ENCODE measurements at regions not wholly inside any gene's neighbourhood (a gene's known extent, or its start where the extent isn't known, plus 50 kb on each side); places are given as distances from the start of the nearest gene placed in this dataset.

DNA sequence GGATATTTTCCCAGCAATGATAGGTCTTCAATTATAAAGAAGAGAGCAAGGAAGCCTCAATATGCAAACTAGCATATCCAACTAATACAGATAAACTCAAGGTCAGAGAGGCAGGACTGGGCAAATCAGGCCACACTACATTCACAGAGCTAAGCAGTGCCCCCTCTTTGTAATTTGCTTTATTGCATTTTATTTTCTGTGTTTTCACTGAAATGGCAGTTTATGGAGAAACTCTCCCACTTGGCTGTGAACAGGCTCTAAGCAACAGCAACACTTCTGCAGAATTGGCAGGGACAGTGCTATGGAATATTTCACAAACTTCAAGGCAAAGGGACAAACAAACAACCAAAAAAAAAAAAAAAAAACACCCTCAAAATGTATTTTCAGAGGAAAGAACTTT lies 93.4 kb upstream of the SOD1 start:
- DNase-seq (ENCODE audit: low spot score), result no peak

DNA sequence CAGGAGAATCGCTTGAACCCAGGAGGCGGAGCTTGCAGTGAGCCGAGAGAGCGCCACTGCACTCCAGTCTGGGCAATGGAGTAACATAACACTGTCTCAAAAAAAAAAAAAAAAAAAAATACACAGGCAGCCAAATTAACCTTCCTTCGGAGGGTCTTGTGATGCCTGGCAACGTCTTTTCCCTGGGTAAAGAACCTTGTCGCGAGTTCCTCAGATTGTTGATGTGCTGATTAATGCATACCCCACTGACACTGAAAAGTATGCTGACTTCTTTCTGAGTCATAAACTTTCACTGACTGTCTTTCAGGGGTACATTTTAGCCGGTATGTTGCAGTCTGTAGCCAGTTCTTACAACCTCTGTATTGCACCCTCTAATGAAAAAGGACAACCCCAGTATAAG lies 95.1 kb upstream of the SOD1 start:
- no peak for DNase-seq (ENCODE audit: low spot score)

DNA sequence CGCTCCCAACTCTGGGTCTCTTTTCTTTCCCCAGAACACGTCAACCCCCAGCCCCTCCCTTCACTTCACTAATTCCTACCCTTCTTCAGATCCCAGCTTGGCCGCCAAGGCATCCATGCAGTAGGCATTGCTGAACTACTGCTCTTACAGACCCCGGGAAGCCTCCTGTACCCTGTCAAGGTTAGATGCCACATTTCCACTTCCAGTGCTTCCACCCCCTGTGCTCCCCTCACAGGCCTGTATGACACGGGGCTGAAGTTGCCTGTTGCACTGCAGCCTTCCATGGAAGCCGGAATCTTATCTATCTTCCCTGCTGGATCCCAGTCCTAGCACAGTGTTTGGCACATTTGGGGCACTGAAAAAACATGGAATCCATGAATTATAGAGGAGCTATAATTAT lies 99.0 kb upstream of the SOD1 start:
- no peak for DNase-seq (ENCODE audit: low spot score)

DNA sequence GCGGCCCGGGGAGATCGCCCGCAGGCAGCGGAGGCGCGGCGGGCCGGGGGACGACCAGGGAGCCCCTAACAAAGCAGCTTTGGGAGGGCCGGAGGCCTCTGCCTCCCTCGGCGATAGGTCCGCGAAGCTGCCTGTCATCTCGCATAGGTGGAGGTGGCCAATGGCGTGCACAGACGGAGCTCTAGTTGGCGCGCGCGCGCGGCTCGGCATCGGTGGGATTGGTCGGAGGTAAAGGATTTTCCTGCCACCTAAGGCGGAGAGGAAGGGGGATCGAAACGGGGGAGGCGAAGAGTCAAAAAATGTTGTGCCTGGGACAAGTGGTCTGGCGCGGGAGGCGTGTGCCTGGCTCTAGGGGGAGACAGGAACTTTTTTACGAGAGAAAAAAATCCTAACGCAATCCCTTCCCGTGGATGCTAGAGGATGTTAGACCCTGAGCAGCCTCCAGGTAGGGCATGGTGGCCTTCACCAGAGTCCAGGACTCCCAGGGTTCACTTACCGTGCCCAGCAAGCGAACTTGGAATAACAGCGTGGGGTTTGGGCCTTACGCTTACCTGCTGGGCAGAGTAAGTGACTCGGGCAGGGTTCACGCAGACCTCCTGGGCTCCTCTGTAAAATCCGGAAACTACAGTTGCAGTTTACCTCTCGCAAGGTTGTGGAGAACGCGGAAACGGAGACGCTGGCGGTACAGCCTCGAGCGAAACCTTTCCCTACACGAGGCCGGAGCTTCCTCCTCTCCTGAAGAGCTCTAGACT lies 99.9 kb upstream of the SOD1 start:
- peak; percentile 99 for DNase-seq (ENCODE audit: low spot score)

DNA sequence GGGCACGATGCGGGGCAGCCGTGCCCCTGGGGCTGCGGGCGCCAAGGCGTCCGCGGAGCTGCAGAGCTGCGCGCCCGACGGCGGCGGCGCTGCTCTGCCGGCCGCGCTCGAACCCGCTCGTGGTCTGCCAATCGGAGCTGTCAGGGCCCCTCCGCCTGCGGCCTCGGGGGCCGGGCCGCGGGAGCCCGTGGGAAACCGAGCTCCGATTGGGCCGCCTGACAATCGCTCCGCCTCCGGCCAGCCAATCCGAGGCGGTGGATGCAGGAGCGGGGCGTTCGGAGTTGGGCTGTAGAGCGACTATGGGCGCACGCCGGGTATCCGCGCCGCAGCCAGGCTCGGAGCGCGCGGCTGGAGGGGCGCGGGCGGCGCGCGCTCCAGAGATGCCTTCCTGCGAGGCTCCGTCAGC lies 100.5 kb upstream of the SOD1 start:
- peak; percentile 98 for DNase-seq (ENCODE audit: low spot score)

DNA sequence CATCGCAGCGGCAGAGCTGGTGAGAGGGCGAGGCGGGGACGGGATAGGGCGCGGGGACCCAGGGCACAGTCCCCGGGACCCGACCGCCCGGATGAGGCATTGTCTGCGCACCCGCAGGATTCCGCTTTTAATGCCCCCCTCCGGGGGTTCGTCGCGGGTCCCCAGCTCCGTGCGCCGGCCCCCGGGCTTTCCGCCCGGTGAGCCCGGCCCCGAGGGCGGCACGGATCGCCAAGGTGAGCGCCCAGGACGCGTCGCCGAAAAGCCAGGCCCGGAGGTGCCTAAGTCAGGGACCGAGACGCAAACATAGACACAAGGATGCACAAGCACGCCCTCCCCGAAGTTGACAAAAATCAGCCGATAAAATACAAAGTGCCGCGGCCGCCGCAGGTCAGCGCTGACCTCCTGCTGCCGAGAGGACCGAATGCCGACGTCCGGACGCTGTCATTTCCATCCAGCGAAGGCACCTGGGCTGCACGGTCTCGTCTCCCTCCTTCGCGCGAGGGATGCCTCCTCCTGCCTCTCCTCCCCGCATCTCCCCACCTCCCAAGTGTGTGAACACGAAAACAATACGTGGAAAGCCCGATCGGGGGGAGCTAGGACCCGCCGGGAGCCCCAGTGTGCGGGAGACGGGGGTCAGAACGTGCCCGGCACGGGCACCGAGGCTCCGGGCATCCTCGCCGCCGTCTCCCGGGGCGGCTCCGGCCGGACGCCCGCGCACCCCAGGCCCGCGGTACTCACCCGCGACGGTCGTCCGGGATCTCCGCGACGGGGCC lies 101.1 kb upstream of the SOD1 start:
- DNase-seq (ENCODE audit: low spot score), result peak; percentile 75

DNA sequence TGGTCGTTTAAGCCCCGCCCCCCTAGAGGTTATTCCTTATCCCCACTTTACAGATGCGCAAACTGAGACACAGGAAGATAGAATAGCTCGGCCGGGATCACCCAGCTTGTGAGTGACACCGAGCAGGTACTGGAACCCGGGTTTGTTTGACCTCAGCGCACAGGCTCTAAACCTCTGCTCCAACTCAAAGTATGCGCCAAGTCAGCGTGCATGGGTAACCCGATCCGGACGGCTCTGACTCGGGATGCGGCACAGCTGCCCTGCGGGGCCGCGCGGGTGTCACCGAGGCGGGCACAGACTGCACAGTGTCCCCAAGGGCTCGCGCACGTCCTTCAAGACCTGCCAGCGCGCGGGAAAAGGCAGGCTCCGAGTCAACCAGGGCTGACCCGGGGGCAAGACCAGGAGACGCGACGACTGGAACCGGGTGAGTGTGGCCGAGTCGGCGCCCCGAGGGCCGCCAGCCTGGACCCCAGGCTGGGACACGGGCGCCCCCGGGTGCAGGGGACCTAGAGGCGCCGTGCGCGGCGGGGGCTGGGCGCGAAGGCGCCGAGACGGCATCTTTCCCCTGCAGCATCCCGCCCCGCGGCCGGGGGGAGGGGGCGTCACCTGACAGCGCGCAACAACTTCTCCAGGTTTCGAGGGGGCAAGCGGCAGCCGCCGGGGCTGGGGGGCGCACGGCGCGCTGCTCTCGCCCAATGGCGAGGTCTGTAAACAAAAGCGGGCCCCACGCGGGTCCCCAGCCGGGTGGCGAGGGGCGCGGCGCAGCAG lies 101.9 kb upstream of the SOD1 start:
- DNase-seq (ENCODE audit: low spot score), result peak; percentile 77

DNA sequence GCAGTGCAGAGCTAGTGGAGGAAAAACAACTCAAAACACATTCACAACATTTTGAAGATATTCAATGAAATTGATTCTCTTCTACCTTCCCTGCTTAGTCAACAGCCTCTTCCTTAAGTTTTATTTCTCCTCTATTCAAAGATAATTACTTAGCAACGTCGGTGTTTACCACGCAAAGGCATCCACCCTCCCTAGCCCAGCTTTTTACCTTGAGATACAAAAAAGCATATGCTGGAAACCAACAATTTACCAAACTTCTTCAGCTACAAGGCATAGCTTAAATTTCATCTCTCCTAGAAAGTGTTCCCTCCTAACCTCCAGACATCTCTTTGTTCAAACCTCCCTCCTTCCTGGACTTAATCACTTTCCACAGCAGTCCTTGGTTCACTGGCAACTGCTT lies 102.8 kb upstream of the SOD1 start:
- no peak for DNase-seq (ENCODE audit: low spot score)

DNA sequence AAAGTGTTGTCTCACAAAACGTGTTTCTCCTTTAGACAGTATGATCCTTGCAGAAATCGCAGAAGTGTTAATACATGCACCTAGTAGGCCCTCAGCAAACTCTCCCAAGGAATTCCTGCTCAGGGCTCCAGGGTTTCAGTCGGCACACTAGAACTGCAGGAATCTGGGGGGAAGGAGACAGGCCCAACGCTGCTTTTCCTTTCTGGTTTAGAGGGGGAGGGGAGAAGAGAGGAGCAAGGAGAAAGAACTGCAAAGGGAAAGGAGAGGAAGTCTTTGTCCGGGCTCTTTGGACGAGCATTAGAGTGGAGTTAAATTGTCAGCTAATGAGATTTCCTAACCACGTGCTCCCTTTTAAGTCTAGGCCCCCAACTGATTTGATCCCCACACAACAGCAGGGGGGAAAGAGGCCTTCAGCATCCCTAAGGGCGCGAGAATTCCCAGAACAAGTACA lies 103.7 kb upstream of the SOD1 start:
- DNase-seq (ENCODE audit: low spot score), result peak; percentile 72

DNA sequence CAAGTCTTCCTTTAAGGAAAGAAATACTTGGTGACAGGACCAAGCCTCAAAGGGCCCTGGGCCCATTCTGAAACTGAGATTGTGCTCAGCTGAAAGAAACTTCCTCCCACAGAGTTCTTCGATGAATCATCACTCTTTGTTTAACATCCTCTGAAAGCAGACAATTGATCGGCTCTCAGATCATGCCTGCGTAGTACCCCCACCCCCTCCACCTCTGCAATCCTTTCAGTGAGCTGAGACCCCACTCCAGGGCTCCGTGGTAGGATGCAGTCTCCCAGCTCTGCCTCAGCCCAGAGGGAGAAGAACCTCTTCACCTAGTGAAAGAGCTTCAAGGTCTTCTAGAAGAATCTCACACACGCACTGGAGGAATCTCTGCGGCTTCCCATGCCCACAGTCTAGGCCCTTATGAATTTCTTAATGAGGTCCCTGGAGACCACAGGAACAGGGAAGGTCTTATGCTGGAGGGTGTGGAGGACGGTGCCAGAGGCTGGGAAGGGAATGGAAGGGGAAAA lies 104.9 kb upstream of the SOD1 start:
- peak; percentile 64 for DNase-seq (ENCODE audit: low spot score)

DNA sequence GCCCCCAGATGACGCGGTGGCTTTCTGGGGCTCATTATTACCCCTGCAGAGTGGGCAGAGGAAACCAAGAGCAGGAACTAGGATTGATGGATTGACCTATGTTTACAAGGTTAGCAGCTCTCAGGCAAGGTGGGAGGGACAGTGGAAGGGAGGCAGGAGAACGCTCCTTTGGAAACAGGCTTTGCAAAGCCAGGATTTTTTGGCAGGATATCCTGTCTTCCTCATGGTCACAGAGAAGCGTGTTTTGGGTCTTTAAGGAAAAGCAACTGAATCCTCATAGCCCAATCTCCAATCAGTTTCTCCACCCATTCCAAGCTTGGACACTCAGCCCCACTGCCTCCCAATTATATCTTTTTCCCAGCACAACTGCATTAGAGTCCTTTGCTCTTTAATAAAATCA lies 105.6 kb upstream of the SOD1 start:
- DNase-seq (ENCODE audit: low spot score), result no peak

DNA sequence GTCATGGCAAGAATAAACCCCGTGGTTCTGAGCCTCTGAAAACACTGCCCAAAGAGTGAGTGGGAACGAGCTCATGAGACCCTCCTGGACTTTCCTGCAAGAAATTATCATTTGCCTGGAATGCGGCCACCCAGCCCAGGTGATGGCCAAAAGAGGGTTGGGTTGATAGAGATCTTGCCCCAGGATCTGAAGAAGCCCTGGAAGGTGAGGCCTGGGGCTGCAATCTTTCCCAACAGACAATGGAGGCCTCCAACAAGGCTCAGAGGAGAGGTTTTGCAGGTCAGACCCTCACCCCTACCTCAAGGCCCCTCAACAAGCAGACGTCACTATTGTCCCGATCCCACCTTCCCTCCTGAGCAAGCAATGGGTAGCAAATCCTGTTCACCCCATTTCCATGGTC lies 106.0 kb upstream of the SOD1 start:
- DNase-seq (ENCODE audit: low spot score), result no peak

DNA sequence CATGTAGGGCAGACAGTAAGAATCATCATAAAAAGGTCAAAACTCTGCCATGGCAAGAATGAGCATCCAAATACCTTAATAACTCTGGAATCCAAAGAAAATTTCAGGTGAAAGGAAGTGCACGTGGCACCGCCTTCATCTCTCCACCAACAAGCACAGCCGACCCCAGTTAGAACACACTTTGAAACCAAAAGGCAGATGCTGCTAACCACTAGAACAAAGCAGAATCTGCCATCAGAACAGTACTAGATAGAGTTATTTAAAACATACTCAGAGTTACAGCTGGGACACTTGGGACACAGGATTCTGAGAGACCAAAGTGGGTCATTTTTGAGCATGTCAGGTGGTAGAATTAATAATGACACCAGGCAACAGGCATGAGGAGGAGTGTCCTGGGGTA lies 106.7 kb upstream of the SOD1 start:
- no peak for DNase-seq (ENCODE audit: low spot score)

DNA sequence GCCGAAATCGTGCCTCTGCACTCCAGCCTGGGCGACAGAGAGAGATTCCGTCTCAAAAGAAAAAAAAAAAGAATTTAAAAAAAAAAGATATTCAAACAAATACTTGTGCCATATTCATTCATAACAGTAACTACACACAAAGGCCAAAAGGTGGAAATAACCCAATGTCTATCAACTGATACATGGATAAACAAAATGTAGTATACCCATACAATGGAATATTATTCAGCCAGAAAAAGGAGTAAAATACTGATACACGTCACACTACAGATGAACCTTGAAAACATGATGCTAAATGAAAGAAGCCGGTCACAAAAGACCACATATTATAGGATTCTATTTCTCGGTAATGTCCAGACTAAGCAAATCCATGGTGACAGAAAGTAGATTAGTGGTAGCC lies 109.4 kb upstream of the SOD1 start:
- DNase-seq (ENCODE audit: low spot score), result no peak

DNA sequence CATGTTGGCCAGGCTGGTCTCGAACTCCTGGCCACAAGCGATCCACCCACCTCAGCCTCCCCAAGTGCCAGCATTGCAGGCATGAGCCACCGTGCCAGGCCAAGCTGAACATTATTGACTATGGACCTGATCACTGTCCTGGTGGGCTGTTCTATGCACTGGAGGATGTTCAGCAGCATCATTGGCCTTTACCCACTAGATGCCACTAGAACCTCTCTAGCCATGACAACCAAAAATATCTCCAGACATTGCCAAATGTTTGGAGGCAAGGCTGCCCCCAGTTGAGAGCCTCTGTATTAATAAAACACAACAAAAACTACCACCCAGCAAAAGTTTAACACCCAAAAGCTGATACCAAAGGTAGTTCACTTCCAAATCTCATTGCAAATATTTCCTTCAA lies 110.8 kb upstream of the SOD1 start:
- DNase-seq (ENCODE audit: low spot score), result no peak

DNA sequence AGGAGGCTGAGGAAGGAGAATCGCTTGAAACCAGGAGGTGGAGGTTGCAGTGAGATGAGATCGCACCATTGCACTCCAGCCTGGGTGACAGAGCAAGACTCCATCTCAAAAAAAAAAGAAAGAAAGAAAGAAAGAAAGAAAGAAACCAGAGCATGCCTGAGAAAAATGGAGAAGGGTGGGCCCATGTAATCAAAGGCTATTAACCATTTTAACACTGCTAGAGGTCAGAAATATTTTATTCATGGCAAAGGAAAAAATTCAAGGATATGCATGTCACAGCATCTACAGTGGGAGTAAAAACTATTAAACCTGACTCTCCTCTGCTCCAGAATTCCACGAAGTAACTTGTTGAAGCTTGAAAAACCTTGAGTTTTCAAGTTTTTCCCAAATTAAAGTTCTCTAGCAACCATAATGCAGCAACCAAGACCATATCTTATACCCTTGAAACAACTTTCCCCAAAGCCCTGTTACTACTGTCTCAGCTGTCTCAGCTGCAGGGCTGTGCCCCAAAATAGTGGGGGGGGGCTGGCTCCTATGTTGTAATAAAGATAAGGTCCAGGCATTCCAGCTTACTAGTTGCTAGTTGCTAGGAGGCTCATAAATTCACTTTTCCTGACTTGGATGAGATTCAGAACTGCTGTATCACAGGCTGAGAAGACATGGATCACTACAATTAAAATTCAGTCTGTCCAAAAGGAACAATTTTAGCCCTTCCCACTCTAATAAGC lies 112.9 kb upstream of the SOD1 start:
- no peak for DNase-seq (ENCODE audit: low spot score)

DNA sequence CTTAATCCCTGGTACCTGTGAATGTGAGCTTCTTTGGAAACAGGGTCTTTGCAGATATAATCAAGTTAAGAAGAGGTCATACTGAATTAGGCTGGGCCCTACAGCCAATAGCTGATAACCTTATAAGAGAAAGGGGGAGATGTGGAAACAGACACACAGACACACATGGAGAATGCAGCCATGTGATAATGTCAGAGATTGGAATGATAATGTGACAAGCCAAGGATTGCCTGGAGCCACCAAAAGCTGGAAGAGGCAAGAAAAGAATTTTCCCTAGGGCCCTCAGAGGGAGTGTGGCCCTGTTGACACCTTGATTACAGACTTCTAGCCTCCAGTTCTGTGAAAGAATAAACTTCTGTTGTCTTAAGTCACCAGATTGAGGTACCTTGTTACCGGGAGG lies 114.5 kb upstream of the SOD1 start:
- no peak for DNase-seq (ENCODE audit: low spot score)

DNA sequence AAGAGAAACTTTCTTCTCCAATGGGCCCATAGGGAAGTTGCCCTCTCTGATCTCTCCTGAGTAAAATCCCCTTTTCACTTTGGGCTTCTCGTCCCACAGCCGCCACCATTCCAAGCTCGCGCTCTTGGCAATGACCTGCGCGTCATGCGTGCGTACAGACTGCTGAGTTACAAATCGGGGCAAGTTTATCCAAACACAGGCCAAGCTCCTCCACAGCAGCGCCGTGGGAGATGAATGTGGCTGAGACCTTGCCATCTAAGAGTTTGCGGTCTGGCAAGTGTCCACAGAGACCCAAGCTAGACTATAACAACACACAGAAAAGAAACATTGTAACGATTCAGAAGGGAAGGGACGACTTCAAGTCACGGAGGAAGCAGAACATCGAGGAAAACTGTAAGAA lies 116.3 kb upstream of the SOD1 start:
- no peak for DNase-seq (ENCODE audit: low spot score)

DNA sequence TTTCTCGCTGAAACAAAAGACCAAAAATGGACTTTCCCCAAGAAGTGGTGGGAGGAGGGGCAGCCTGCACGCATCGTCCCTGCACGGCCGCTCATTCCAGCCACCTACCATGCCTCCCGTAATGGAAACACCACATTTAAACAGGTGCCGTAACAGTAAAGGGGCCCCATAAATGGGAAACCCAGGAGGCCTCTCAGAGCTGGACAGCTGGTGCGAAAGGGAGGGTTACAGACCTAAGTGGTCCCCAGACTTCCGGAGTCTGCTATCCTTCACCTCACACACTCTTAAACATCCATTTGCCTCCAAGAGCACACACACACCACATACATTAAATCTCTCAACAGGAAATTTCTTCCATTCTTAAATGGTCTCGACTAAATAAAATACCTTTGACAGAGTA lies 120.7 kb upstream of the SOD1 start:
- no peak for DNase-seq (ENCODE audit: low spot score)

DNA sequence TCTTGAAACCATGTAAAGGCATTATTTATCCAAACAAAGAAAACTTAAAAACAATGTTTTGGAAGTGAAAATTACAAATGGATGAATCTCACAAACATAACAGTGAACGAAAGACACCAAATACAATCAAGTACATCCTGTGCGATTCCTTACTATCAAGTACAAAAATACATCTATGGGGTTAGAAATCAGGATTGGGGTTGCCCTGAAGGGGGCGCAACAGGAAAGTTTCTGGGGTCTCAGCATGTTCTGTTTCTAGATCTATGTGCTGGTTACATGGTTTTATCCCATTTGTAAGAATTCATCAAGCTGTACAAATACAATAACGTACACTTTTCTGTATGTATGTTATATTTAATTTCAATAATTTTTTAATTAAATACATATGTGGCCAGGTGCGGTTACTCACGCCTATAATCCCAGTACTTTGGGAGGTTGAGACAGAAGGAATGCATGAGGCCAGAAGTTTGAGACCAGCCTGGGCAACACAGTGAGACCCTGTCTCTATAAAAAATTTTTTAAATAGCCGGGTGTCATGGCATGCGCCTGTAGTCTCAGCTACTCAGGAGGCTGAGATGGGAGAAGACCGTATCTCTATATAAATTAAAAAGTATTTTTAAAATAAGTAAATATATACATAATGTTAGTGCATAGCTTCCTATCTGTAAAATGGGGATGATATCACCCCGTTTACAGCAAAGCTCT lies 121.5 kb upstream of the SOD1 start:
- DNase-seq (ENCODE audit: low spot score), result no peak

DNA sequence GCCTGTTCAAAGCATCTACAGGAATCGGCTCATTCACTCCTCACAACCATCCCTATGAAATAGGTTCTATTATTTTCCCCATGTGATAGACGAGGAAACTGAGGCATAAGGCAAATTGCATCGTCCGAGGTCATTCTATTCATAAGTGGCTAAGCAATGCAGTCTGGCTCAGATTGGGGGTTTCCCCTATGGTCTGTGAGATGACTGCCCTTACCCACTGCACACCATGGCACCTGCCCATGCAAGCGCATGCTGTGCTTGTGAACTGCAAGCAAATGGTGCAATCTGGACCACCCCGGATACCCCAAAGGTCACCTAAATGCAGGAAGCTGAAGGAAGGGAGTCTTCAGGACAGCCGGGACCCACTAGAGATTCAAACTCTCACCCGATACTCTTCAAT lies 123.4 kb upstream of the SOD1 start:
- no peak for DNase-seq (ENCODE audit: low spot score)

Measured in ecto neural progenitor cell (in vitro differentiated cells).